ENCODE measurements at regions not wholly inside any gene's neighbourhood (a gene's known extent, or its start where the extent isn't known, plus 50 kb on each side); places are given as distances from the start of the nearest gene placed in this dataset.
A peak's percentile ranks its signal among the peaks of the same experiment; 100 is the strongest.

DNA sequence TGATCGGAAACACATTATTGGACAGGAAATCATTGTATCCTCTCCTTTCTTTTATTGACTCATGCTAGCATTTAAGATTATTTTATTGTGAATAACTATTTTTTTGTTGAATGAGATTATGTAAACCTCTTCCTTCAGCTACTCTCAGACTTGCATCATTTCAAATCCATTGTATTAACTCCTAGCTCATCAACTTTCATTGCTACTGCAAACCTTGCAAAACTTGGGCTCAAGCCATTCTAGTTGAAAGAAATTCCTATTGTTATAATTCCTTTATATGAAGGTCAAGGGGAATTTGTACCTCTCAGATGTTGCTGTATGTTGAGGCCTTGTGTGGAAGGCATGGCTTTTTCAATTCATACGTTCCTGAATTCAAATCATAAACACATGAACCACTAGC, 1764.6 kb downstream of the SUCLG1 start:
- Histone ChIP-seq H3K36me3 (ENCODE audit: control insufficient read depth in 4 of 4, insufficient read depth in 4 of 4, low read length in 4 of 4) (no peaks in the 10 kb centered on the region), H3K9ac (ENCODE audit: insufficient read depth in 1 of 2, low read length in 2 of 2) (no peak overlapping the region), H3K4me1 (ENCODE audit: control insufficient read depth in 5 of 5, insufficient read depth in 5 of 5, low read length in 5 of 5) (no peaks in the 10 kb centered on the region), H3K9me3 (ENCODE audit: control insufficient read depth in 4 of 4, insufficient read depth in 3 of 4, low read length in 3 of 4) (peaks cover 0 to 2% (median 0%) of the 10 kb centered on the region in 4 donors), H3K27ac (ENCODE audit: low read depth in 1 of 2, low read length in 1 of 2) (no peak overlapping the region), H3K27me3 (ENCODE audit: control insufficient read depth in 3 of 3, insufficient read depth in 3 of 3, low read length in 2 of 3) (no peaks in the 10 kb centered on the region), H3K4me3 (no peak overlapping the region)
- ATAC-seq (ENCODE audit: insufficient read depth, low FRiP score) (no peak), DNase-seq (no peak)
- WGBS, 2 donors, result 64 to 79% methylated on average over 2 of the region's 2 CpGs
- TF ChIP-seq, protein P1, sequence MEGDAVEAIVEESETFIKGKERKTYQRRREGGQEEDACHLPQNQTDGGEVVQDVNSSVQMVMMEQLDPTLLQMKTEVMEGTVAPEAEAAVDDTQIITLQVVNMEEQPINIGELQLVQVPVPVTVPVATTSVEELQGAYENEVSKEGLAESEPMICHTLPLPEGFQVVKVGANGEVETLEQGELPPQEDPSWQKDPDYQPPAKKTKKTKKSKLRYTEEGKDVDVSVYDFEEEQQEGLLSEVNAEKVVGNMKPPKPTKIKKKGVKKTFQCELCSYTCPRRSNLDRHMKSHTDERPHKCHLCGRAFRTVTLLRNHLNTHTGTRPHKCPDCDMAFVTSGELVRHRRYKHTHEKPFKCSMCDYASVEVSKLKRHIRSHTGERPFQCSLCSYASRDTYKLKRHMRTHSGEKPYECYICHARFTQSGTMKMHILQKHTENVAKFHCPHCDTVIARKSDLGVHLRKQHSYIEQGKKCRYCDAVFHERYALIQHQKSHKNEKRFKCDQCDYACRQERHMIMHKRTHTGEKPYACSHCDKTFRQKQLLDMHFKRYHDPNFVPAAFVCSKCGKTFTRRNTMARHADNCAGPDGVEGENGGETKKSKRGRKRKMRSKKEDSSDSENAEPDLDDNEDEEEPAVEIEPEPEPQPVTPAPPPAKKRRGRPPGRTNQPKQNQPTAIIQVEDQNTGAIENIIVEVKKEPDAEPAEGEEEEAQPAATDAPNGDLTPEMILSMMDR (IDR thresholded peaks at IDR 0.05; ENCODE audit: control extremely low read depth, extremely low read depth), result no peak

DNA sequence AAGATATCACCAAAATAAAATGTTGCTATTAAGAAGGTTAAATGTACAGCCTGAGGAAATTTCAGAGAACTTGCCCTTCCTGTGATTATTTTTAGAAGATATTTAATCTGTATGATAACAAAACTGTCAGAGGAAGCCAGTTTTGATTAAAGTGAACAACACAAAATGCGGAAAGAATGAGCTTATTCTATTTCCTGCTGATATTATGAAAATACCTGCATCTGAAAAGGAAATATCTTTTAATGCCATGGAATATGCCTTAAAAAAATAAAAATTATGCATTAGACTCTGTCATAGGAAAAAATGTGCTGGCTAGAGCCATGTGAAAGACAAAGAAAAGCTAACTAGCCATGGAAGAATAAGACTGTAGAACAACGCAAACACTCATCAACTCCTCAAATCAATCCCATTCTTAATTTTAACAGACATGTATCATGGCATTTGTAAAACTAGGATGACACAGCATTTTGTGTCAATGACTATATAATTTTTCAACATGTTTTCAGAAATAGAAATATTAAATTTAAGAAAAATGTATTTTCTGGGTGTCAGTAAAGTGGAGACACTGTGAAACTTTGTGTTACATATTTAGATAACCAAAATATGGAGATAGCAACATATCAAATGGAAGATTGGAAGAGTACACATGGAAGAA, 1768.2 kb downstream of the SUCLG1 start:
- Histone ChIP-seq H3K27me3 (ENCODE audit: control insufficient read depth in 3 of 3, insufficient read depth in 3 of 3, low read length in 2 of 3) (no peaks in the 10 kb centered on the region), H3K9me3 (ENCODE audit: control insufficient read depth in 4 of 4, insufficient read depth in 3 of 4, low read length in 3 of 4) (peaks cover 0 to 2% (median under 1%) of the 10 kb centered on the region in 4 donors), H3K27ac (ENCODE audit: low read depth in 1 of 2, low read length in 1 of 2) (no peak overlapping the region), H3K4me3 (no peak overlapping the region), H3K9ac (ENCODE audit: insufficient read depth in 1 of 2, low read length in 2 of 2) (no peak overlapping the region), H3K36me3 (ENCODE audit: control insufficient read depth in 4 of 4, insufficient read depth in 4 of 4, low read length in 4 of 4) (no peaks in the 10 kb centered on the region), H3K4me1 (ENCODE audit: control insufficient read depth in 5 of 5, insufficient read depth in 5 of 5, low read length in 5 of 5) (no peaks in the 10 kb centered on the region)
- no peak for ATAC-seq (ENCODE audit: insufficient read depth, low FRiP score)
- DNase-seq, result no peak
- WGBS, 2 donors, result 65 to 74% methylated on average over 2 of the region's 2 CpGs
- TF ChIP-seq, protein P1 (IDR thresholded peaks at IDR 0.05; ENCODE audit: control extremely low read depth, extremely low read depth), result no peak

DNA sequence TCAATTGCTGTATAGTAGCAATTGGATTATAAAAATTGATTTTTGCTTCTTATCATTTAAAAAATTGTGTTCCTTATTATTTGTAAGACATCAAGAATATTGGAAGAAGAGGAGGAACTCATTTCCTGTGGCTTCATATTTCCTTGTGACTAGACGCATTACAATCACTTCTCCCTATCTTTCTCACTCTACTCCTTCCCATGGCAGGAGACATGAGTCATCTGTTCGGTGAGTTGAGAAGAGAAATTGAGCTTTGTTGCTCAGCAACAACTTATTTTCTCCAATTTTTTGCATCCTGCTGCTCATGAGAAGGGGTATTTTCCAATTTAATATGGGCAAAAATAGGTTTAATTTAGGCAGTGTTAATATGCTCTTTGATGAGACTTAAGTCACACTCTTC, 1783.9 kb downstream of the SUCLG1 start:
- Histone ChIP-seq H3K36me3 (ENCODE audit: control insufficient read depth in 4 of 4, insufficient read depth in 4 of 4, low read length in 4 of 4) (no peaks in the 10 kb centered on the region), H3K4me3 (no peak overlapping the region), H3K9me3 (ENCODE audit: control insufficient read depth in 4 of 4, insufficient read depth in 3 of 4, low read length in 3 of 4) (no peaks in the 10 kb centered on the region), H3K4me1 (ENCODE audit: control insufficient read depth in 5 of 5, insufficient read depth in 5 of 5, low read length in 5 of 5) (peaks cover 0 to 10% (median 0%) of the 10 kb centered on the region in 5 donors), H3K27ac (ENCODE audit: low read depth in 1 of 2, low read length in 1 of 2) (no peak overlapping the region), H3K27me3 (ENCODE audit: control insufficient read depth in 3 of 3, insufficient read depth in 3 of 3, low read length in 2 of 3) (no peaks in the 10 kb centered on the region), H3K9ac (ENCODE audit: insufficient read depth in 1 of 2, low read length in 2 of 2) (no peak overlapping the region)
- WGBS, 2 donors, result 61 to 79% methylated on average over 2 of the region's 2 CpGs
- ATAC-seq (ENCODE audit: insufficient read depth, low FRiP score) (no peak), DNase-seq (peak; percentile 12 to 72 (median 68))
- TF ChIP-seq, protein P1 (IDR thresholded peaks at IDR 0.05; ENCODE audit: control extremely low read depth, extremely low read depth), result no peak

DNA sequence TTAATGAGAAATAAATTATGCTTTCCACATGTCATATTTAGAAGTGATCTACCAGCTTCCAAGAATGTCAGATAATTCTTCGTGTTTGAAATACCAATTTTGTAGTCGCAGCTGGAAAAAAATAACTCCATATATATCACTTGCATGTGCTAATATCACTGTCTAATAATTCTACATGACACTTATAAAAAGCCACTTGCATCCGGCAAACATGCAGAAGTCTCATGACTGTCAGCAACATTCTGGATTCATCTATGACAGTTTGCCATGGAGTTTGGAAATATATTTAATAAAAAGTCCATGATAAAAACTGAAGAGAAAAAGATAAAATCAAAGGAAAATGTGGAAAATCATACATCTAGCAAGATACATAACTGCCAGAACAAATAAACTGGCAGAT, 1784.4 kb downstream of the SUCLG1 start:
- TF ChIP-seq, protein P1 (IDR thresholded peaks at IDR 0.05; ENCODE audit: control extremely low read depth, extremely low read depth), result no peak
- Histone ChIP-seq H3K4me3 (no peak overlapping the region), H3K36me3 (ENCODE audit: control insufficient read depth in 4 of 4, insufficient read depth in 4 of 4, low read length in 4 of 4) (no peaks in the 10 kb centered on the region), H3K27ac (ENCODE audit: low read depth in 1 of 2, low read length in 1 of 2) (no peak overlapping the region), H3K4me1 (ENCODE audit: control insufficient read depth in 5 of 5, insufficient read depth in 5 of 5, low read length in 5 of 5) (peaks cover 0 to 10% (median 0%) of the 10 kb centered on the region in 5 donors), H3K9ac (ENCODE audit: insufficient read depth in 1 of 2, low read length in 2 of 2) (no peak overlapping the region), H3K9me3 (ENCODE audit: control insufficient read depth in 4 of 4, insufficient read depth in 3 of 4, low read length in 3 of 4) (no peaks in the 10 kb centered on the region), H3K27me3 (ENCODE audit: control insufficient read depth in 3 of 3, insufficient read depth in 3 of 3, low read length in 2 of 3) (no peaks in the 10 kb centered on the region)
- 66 to 74% methylated on average over 3 of the region's 3 CpGs for WGBS, 2 donors
- ATAC-seq (ENCODE audit: insufficient read depth, low FRiP score) (no peak), DNase-seq (peak in 2 of 3 donors; percentile 47 to 65)
